T1000 (cell line): ENCODE measurements at regions not wholly inside any gene's neighbourhood (a gene's known extent, or its start where the extent isn't known, plus 50 kb on each side); places are given as distances from the start of the nearest gene placed in this dataset.

Source experiments
- DNase-seq: peaks from one replicate; lab custom pipeline; 2025; ENCODE audit warnings: mixed read lengths; lab: John Stamatoyannopoulos, UW

DNA sequence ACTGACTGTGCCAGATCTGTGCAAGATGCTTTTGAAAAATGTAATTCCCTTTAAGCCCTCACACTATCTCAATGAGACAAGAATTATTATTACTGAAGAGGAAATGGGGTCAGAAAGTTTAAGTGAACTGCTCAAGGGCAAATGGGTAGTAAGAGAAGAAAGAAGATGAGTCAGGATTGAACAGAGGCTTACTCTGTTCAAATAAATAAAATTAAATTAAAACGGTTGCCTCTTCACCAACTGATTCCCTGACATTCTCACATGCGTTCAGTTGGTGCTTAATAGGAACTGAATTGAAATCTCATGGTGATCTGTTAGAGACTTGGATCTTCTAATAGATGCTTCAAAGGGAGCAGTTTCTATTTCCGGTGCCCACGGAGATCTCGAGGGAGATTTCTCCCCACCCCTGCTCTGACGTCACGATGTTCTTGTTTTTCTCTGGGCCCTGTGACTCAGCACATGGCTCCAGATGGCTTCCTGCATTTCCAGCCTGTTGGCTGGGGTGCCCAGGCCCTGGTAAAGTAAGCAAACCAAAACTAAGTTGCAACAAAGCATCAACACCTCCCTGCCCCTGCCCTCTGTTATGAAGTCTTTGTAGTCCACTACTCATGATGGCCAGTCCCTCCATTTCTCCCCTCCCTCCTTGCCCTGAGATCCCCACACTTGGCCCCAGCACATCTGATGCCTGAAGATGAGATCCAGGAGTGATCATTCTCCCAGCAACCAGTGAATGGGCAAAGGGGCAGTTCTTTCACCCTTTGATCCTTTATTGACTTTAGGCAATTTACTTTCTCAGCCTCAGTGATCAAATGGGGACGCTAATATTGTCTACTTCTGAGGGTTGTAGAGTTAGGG is 106.1 kb upstream of the CPEB4 start:
- DNase-seq: peak; percentile 67

GRCh38 chr5:173782671-173783101 is 105.5 kb upstream of the CPEB4 start:
- no peak for DNase-seq

DNA sequence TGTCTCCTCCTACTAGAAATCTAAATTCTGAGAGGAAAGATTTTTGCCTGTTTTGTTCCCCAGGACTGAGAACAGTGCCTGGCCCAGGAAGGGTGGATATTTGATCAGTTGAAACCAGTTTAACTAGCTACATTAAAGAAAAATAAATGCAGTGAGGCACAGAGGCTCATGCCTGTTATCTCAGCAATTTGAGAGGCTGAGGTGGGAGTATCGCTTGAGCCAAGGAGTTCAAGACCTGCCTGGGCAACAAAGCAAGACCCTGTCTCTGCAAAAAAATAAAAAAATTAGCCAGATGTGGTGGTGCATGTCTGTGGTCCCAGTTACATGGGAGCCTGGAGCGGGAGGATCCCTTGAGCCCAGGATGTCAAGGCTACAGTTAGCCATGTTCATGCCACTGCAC is 104.8 kb upstream of the CPEB4 start:
- DNase-seq: no peak

DNA sequence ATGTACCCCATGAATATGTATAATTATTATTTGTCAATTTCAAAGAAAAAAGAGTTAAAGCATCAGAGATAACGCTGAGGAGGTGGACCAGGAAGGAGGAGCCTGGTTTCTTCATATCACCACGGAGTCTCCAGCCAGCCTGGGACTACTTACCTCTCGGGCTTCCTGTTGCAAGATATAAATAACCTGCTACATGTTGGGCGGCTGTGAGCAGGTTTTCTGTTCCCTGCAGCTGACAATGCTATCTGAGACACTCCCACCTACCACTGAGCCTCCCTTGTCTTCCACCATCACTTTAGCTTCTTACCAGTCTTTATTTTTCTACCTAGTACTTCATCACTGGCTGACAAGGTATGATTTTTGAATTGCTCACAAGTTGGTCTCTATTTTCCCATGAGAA is 102.7 kb upstream of the CPEB4 start:
- DNase-seq: no peak

DNA sequence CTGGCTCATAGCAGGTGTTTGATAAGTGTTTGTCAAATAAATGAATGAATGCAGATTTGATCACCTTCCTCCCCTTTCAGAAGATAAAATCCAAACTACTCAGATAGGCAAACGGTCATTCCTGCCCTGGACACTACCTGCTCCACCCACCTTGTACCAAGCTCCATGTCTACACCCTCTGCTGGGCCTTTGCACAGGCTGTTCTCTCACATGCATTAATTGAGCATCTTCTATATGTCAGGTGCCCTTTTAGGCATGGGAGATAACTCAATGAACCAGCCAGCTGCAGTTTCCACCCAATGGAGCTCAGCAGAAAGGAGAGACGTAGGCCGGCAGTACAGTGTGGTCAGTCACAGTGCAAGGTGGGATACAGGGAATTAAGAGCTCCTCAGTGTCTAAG is 102.3 kb upstream of the CPEB4 start:
- no peak for DNase-seq

GRCh38 chr5:173786286-173787187 is 101.6 kb upstream of the CPEB4 start:
- no peak for DNase-seq

DNA sequence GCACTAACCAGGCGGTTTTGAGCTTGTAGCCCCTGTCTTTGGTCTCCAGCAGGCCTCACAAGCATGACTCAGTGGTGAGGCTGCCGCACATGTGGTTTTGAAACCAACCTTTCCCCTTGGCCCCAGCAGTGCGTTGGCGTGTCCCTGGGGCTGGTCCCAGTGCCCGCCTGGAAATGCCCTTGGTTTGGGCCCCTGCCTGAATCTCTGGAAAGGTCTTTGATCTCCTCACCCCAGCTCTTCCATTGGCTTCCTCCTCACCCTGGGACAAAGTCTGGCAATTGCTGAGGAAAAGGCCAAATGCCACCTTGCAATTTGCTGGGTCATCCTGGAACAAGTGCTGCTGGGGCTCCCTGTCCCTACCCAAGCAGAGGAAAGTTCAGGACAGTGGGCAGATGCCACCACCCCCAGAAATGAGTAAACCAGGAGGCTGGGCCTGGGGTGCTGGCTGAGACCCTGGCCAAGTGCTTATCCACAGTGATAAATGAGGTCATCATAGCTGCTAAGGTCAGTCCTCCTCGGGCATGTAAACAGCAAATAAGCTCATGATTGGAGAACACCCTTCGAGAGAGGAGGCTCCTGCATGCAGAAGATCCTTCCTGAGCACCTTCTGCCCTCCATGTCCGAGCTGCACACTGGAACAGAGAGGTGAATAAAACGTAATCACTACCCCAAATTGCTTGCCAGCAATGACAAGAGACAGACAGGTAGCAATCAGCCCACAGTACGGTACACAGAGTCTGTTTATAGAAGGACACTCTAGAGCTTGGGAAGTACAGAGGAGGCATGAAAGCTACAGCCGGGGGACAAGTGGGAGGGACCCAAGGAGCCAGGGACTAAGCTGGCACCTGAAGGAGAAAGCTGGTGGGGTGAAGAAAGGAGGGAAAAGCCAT is 98.9 kb upstream of the CPEB4 start:
- DNase-seq: peak; percentile 68

GRCh38 chr5:173790177-173790719 is 97.9 kb upstream of the CPEB4 start:
- no peak for DNase-seq

- no peak for DNase-seq
Observed at GRCh38 chr5:173790836-173791546, 97.2 kb upstream of the CPEB4 start.

DNA sequence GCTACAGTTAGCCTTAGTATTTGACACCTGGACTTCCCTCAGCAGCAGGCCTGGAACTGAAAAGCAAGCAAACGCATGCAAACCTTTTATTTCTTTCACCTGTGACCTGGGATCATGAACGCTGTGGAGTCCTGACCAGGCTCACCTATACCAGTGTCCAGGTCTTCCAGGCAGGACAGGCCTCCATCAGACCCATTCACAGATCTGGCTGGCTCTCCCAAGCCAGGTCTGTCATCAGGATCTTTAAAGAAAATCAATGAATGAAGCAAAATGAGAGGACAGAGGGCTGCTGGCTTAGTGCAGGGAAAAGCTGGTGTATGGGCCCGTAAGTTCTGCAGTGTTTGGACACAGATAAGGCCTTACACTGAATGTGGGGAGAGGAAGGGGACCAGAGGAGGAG is 96.3 kb upstream of the CPEB4 start:
- no peak for DNase-seq

GRCh38 chr5:173792781-173793547 is 95.2 kb upstream of the CPEB4 start:
- DNase-seq: no peak

DNA sequence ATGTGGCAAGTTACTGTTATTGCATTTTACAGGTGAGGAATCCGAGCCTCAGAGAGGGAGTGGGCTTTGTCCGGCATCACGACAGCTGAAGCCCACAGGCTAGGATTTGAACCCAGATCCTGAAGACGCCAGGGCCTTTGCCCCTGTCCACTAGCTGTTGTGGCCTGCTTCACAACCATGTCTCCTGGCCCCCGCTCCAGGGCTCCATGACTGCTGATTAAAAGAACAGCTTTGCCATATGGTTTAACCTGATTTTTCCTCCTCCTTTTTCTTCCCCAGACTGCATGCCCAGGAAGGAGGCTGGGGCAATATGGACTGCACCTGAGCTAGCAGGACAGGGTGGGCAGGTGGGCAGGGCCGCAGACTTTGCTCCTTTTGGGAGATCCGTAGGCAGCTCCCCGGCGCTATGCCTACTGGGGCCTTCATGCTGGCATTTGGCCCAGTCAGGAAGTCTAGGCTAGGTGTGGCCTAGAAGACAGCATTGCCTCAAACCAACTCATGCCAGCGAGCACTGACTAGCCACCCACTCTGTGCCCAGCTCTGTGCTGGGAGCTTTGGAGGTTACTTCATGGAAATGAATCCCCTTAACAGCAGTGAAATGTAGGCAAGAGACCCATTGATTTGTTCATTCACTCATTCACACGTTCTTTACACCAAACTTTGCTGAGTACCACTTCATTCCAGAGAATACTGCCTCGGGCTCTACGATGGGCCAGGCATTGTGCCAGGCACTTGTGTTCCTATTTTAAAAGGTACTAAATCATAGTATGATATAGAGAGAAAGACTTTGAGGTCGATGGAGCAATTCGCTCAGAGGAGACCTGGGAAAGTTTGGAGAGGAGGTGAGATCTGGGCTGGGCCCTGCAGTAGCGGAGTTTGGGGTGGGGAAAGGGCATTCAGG is 94.3 kb upstream of the CPEB4 start:
- DNase-seq: no peak

GRCh38 chr5:173794901-173795416 is 93.2 kb upstream of the CPEB4 start:
- DNase-seq: no peak

GRCh38 chr5:173795601-173796000 is 92.5 kb upstream of the CPEB4 start:
- DNase-seq: no peak

DNA sequence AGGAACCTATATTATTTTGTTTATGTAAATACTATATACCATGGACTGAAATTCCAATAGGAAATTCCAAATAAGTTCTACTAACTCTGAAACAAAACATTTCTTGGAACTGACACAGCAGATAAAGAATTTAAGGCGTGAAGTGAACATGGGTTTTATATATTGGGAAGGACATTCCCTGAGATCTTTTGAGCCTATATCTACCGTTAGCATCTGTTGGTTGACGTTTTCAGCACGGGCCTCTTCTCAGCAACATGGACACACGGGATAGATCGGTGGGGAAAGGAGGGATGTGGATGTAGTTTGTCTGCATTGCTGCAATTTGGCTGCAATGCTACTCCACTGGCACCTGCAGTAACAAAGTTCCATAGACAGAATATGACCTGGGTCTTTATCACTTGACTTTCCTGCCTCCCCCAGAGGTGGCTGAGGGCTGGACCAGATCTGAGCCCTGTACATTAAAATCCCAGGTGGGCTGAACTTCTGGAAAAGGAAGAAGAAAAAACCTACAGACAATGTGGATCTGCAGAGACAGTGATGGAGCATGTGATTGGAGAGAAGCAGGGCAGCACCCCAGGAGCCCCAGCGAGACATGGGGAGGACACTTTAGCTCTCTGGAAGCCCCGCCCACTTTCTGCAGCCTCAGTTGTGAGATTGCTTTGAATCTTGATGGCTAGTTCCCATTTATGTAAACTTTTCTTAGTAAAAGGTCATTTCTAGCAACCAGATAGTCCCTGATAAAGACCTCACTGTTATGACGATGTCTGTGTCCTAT is 91.2 kb upstream of the CPEB4 start:
- no peak for DNase-seq

- DNase-seq: no peak
Observed at GRCh38 chr5:173798127-173798810, 89.9 kb upstream of the CPEB4 start.

GRCh38 chr5:173800340-173800739 is 87.8 kb upstream of the CPEB4 start:
- DNase-seq: no peak

- DNase-seq: no peak
Observed at GRCh38 chr5:173801006-173801405, 87.1 kb upstream of the CPEB4 start.
